Activated gamma-delta T cell treated with Interleukin-2 at 50 U/mL for 16 hours (primary cell): ENCODE measurements at regions not wholly inside any gene's neighbourhood (a gene's known extent, or its start where the extent isn't known, plus 50 kb on each side); places are given as distances from the start of the nearest gene placed in this dataset.

Source experiments
- DNase-seq: peaks from one replicate; pipeline ENCODE4 v3.0.0-alpha.2; 2020

GRCh38 chr10:3622845-3623621 is 162.0 kb downstream of the KLF6 start:
- DNase-seq, result no peak

GRCh38 chr10:3622427-3622826 is 162.6 kb downstream of the KLF6 start:
- DNase-seq, result no peak

- no peak for DNase-seq
Observed at GRCh38 chr10:3620818-3621217, 164.2 kb downstream of the KLF6 start.

GRCh38 chr10:3619241-3619640 is 165.8 kb downstream of the KLF6 start:
- DNase-seq, result no peak

- DNase-seq, result no peak
Observed at GRCh38 chr10:3616880-3617279, 168.1 kb downstream of the KLF6 start.

GRCh38 chr10:3613318-3613717 is 171.7 kb downstream of the KLF6 start:
- DNase-seq, result no peak

GRCh38 chr10:3612183-3613001 is 172.6 kb downstream of the KLF6 start:
- DNase-seq, result no peak

GRCh38 chr10:3606309-3606708 is 178.7 kb downstream of the KLF6 start:
- DNase-seq, result no peak

- DNase-seq, result no peak
Observed at GRCh38 chr10:3605882-3606281, 179.1 kb downstream of the KLF6 start.

- DNase-seq, result no peak
Observed at GRCh38 chr10:3595736-3596135, 189.3 kb downstream of the KLF6 start.

- no peak for DNase-seq
Observed at GRCh38 chr10:3593611-3594010, 191.4 kb downstream of the KLF6 start.

- DNase-seq, result no peak
Observed at GRCh38 chr10:3592424-3592823, 192.6 kb downstream of the KLF6 start.

- no peak for DNase-seq
Observed at GRCh38 chr10:3588816-3589215, 196.2 kb downstream of the KLF6 start.

GRCh38 chr10:3588346-3588745 is 196.7 kb downstream of the KLF6 start:
- DNase-seq, result no peak

- no peak for DNase-seq
Observed at GRCh38 chr10:3584926-3585784, 199.9 kb downstream of the KLF6 start.

- DNase-seq, result no peak
Observed at GRCh38 chr10:3580565-3580964, 204.4 kb downstream of the KLF6 start.

GRCh38 chr10:3579845-3580244 is 205.2 kb downstream of the KLF6 start:
- no peak for DNase-seq

- no peak for DNase-seq
Observed at GRCh38 chr10:3578682-3579081, 206.3 kb downstream of the KLF6 start.

GRCh38 chr10:3578159-3578558 is 206.8 kb downstream of the KLF6 start:
- no peak for DNase-seq

GRCh38 chr10:3574451-3574850 is 210.6 kb downstream of the KLF6 start:
- no peak for DNase-seq

GRCh38 chr10:3573498-3573897 is 211.5 kb downstream of the KLF6 start:
- DNase-seq, result no peak

GRCh38 chr10:3571310-3571825 is 213.6 kb downstream of the KLF6 start:
- no peak for DNase-seq

GRCh38 chr10:3570855-3571266 is 214.1 kb downstream of the KLF6 start:
- DNase-seq, result no peak
